K562 (cell line): ENCODE measurements at regions not wholly inside any gene's neighbourhood (a gene's known extent, or its start where the extent isn't known, plus 50 kb on each side); places are given as distances from the start of the nearest gene placed in this dataset.

Experiments
- BACH1 ChIP-seq: fragments of 200-800 bp; sonication (Bioruptor generic); IDR thresholded peaks from 2 replicates; pipeline ENCODE4 v1.6.1; 2016; ENCODE audit warnings: missing genetic modification characterization, missing compliant biosample characterization
- POLR2A ChIP-seq: fragments of 450-650 bp; conservative IDR thresholded peaks from 2 replicates; pipeline ENCODE4 v1.6.1; 2016
- SRF ChIP-seq, 2 experiments: fragments of 250-450, 450-650 bp in 1 of 2; sonication (Bioruptor Pico) in 1 of 2; sonication (generic) in 1 of 2; formaldehyde crosslinking; IDR thresholded peaks; 2 replicates each; pipeline versions ENCODE4 v1.5.0 to v1.5.1; 2020 to 2022; ENCODE audit warnings: mild to moderate bottlenecking in 1 of 2, missing genetic modification reagents in 1 of 2
- TF ChIP-seq, protein P1 (sequence below), 3 experiments: IDR thresholded peaks in 2 of 3; conservative IDR thresholded peaks in 1 of 3; 2 replicates each; pipeline ENCODE4 v1.5.1; 2011 to 2012; ENCODE audit warnings: low read length in 3 of 3, mild to moderate bottlenecking in 3 of 3, control low read depth in 2 of 3, improper control_type of control experiment in 1 of 3, inconsistent platforms in 1 of 3, low read depth in 1 of 3, mixed read lengths in 1 of 3, moderate library complexity in 1 of 3; ENCODE audit not compliant: insufficient read depth in 2 of 3

- TF ChIP-seq POLR2A: no peak
- no peak for TF ChIP-seq BACH1 (tag)
- TF ChIP-seq SRF (CRISPR knock-in tag; IDR thresholded peaks at IDR 0.05): no peak
- TF ChIP-seq, protein P1, sequence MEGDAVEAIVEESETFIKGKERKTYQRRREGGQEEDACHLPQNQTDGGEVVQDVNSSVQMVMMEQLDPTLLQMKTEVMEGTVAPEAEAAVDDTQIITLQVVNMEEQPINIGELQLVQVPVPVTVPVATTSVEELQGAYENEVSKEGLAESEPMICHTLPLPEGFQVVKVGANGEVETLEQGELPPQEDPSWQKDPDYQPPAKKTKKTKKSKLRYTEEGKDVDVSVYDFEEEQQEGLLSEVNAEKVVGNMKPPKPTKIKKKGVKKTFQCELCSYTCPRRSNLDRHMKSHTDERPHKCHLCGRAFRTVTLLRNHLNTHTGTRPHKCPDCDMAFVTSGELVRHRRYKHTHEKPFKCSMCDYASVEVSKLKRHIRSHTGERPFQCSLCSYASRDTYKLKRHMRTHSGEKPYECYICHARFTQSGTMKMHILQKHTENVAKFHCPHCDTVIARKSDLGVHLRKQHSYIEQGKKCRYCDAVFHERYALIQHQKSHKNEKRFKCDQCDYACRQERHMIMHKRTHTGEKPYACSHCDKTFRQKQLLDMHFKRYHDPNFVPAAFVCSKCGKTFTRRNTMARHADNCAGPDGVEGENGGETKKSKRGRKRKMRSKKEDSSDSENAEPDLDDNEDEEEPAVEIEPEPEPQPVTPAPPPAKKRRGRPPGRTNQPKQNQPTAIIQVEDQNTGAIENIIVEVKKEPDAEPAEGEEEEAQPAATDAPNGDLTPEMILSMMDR (IDR thresholded peaks at IDR 0.05 in 2 of 3, conservative IDR thresholded peaks at IDR 0.05 in 1 of 3; ENCODE audit: insufficient read depth in 2 of 3, low read depth in 1 of 3, low read length in 3 of 3): no peak
Measured at GRCh38 chr13:73948848-73949529, 185.2 kb downstream of the KLF12 start.
